ENCODE measurements at regions not wholly inside any gene's neighbourhood (a gene's known extent, or its start where the extent isn't known, plus 50 kb on each side); places are given as distances from the start of the nearest gene placed in this dataset.

- TF ChIP-seq, protein P1, sequence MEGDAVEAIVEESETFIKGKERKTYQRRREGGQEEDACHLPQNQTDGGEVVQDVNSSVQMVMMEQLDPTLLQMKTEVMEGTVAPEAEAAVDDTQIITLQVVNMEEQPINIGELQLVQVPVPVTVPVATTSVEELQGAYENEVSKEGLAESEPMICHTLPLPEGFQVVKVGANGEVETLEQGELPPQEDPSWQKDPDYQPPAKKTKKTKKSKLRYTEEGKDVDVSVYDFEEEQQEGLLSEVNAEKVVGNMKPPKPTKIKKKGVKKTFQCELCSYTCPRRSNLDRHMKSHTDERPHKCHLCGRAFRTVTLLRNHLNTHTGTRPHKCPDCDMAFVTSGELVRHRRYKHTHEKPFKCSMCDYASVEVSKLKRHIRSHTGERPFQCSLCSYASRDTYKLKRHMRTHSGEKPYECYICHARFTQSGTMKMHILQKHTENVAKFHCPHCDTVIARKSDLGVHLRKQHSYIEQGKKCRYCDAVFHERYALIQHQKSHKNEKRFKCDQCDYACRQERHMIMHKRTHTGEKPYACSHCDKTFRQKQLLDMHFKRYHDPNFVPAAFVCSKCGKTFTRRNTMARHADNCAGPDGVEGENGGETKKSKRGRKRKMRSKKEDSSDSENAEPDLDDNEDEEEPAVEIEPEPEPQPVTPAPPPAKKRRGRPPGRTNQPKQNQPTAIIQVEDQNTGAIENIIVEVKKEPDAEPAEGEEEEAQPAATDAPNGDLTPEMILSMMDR (conservative IDR thresholded peaks at IDR 0.05) = no peak
- H3K27ac ChIP-seq = no peak overlapping the region
These were observed 51.9 kb upstream of the SPTBN1 start for GRCh38 chr2:54404270-54404669.

DNA sequence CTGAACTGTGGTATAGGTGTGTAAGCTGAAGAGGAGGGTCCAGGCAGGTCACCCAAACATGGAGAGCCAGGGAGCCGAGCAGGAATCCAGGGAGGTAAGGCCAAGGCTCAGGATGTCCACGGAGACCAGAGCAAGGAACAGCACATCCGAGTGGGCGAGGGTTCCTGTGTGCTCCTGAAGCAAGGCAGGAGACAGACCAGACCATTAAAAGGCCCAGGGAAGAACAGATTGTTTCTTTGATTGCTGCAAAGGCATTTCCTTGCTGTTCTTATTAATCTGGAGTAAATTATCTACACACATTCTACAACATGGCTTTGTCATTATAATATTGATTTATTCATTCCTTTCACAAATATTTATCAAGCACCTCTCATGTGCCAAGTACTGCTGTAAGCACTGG, 50.1 kb upstream of the SPTBN1 start:
- TF ChIP-seq, protein P1 (conservative IDR thresholded peaks at IDR 0.05) = no peak
- peak overlapping the region; percentile 64 for H3K27ac ChIP-seq

Data from VCaP (cell line).